Gastrocnemius medialis (tissue), 4 donors: ENCODE measurements at regions not wholly inside any gene's neighbourhood (a gene's known extent, or its start where the extent isn't known, plus 50 kb on each side); places are given as distances from the start of the nearest gene placed in this dataset.

Experiments
- ATAC-seq, 2 donors: fragments of 150-250 bp; one replicate each; pipeline ENCODE4 v1.9.1; 2016
- DNase-seq, 2 donors: peaks; one replicate each; pipeline ENCODE4 v3.0.0-alpha.2; 2019
- H3K27ac ChIP-seq, 4 donors: fragments of 200-600 bp; sonication (generic); 1 replicate in 1 of 4; 2 replicates in 3 of 4; pipeline ENCODE4 v1.5.1; 2016 to 2018; ENCODE audit warnings: mild to moderate bottlenecking in 2 of 4, moderate library complexity in 1 of 4
- H3K27me3 ChIP-seq, 3 donors: fragments of 200-600 bp; sonication (generic) in 2 of 3; 1 replicate in 1 of 3; 2 replicates in 2 of 3; pipeline versions ENCODE4 v1.5.1 to v1.6.0; 2016 to 2019; ENCODE audit warnings: mild to moderate bottlenecking in 1 of 3, moderate library complexity in 1 of 3
- H3K36me3 ChIP-seq, 2 donors: fragments of 200-600 bp; sonication (generic) in 1 of 2; one replicate each; pipeline ENCODE4 v1.5.1; 2017 to 2018
- H3K4me1 ChIP-seq, 2 donors: fragments of 200-600 bp; sonication (generic) in 1 of 2; one replicate each; pipeline ENCODE4 v1.5.1; 2016 to 2017; ENCODE audit warnings: mild to moderate bottlenecking in 2 of 2
- H3K4me3 ChIP-seq, 4 donors: fragments of 200-600 bp; sonication (generic) in 3 of 4; 1 replicate in 1 of 4; 2 replicates in 3 of 4; pipeline ENCODE4 v1.5.1; 2016 to 2019; ENCODE audit warnings: mild to moderate bottlenecking in 2 of 4
- H3K9me3 ChIP-seq, 3 donors: fragments of 200-600 bp; sonication (generic) in 2 of 3; 1 replicate in 1 of 3; 2 replicates in 2 of 3; pipeline ENCODE4 v1.5.1; 2016 to 2019
- CTCF ChIP-seq, 5 experiments: fragments of 450-650 bp in 3 of 5; fragments of 200-600 bp in 2 of 5; sonication (generic) in 2 of 5; IDR thresholded peaks in 4 of 5; conservative IDR thresholded peaks in 1 of 5; 1 replicate in 4 of 5; 2 replicates in 1 of 5; pipeline ENCODE4 v1.5.1; 2016 to 2019; ENCODE audit warnings: antibody characterized with exemption in 5 of 5, mild to moderate bottlenecking in 3 of 5, moderate library complexity in 3 of 5
- POLR2A ChIP-seq, 2 donors: fragments of 450-650 bp; IDR thresholded peaks; one replicate each; pipeline ENCODE4 v1.6.1; 2017; ENCODE audit warnings: antibody characterized with exemption in 2 of 2, mild to moderate bottlenecking in 2 of 2, moderate library complexity in 2 of 2
- in situ Hi-C, 4 donors: fragments of 200-750 bp; cut with MboI; loops; one replicate each; pipeline versions ENCODE4 v1.15.0 to v1.8.0; 2017; ENCODE audit warnings: low sequenced_read_pairs in 4 of 4
- intact Hi-C: fragments of 100-400 bp; cut with DNase I; formaldehyde crosslinking; loops from one replicate; pipeline ENCODE4 v1.15.1; 2023; ENCODE audit warnings: low total_unique reads

- Histone ChIP-seq H3K4me3 (no peak overlapping the region), H3K27ac (no peak overlapping the region), H3K9me3 (no peaks in the 10 kb centered on the region), H3K36me3 (no peaks in the 10 kb centered on the region), H3K4me1 (no peaks in the 10 kb centered on the region), H3K27me3 (no peaks in the 10 kb centered on the region)
- in situ Hi-C loops = no loop called here
- intact Hi-C loops = no loop called here
- TF ChIP-seq CTCF (IDR thresholded peaks at IDR 0.05 in 4 of 5, conservative IDR thresholded peaks at IDR 0.05 in 1 of 5) = no peak
- DNase-seq = no peak
- no peak for ATAC-seq
Measured at GRCh38 chr13:34803756-34804155, 138.3 kb upstream of the NBEA start.

- ATAC-seq (no peak), DNase-seq (no peak)
- no peak overlapping the region for H3K4me3 ChIP-seq
- H3K27me3 ChIP-seq = no peaks in the 10 kb centered on the region
- H3K27ac ChIP-seq = no peak overlapping the region
- H3K36me3 ChIP-seq = no peaks in the 10 kb centered on the region
- H3K4me1 ChIP-seq = no peaks in the 10 kb centered on the region
- no peaks in the 10 kb centered on the region for H3K9me3 ChIP-seq
- intact Hi-C loops (no loop called here), in situ Hi-C loops (no loop called here)
- no peak for TF ChIP-seq CTCF (IDR thresholded peaks at IDR 0.05 in 4 of 5, conservative IDR thresholded peaks at IDR 0.05 in 1 of 5)
- TF ChIP-seq POLR2A (IDR thresholded peaks at IDR 0.05) = no peak
Measured at GRCh38 chr13:34805347-34805746, 136.7 kb upstream of the NBEA start.

DNA sequence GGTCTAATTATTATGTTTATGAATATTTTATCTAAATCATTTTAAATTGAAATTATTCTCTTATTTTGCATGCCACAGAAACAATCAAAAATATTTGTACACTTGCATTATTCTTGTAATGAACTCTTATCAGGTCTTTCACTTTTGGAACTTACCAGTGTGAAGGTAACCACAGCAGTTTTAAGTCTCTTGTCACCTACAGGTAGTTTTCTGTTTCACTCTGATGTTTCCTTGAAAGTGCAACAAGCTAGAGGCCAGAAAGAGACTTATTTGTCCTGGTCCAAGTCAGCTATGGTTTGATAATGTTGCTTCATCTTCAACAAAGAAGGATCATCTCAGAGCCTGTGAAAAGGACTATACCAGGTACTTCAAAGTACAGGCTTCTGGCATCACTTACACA, 133.4 kb upstream of the NBEA start:
- H3K27ac ChIP-seq = no peak overlapping the region
- intact Hi-C loops (no loop called here), in situ Hi-C loops (no loop called here)
- ATAC-seq = no peak
- TF ChIP-seq POLR2A (IDR thresholded peaks at IDR 0.05) (no peak), CTCF (IDR thresholded peaks at IDR 0.05 in 4 of 5, conservative IDR thresholded peaks at IDR 0.05 in 1 of 5) (no peak)
- peaks cover 0 to 4% (median 0%) of the 10 kb centered on the region in 3 donors for H3K9me3 ChIP-seq
- H3K4me3 ChIP-seq = no peak overlapping the region
- no peaks in the 10 kb centered on the region for H3K27me3 ChIP-seq
- H3K36me3 ChIP-seq = no peaks in the 10 kb centered on the region
- H3K4me1 ChIP-seq = no peaks in the 10 kb centered on the region
- DNase-seq = no peak

DNA sequence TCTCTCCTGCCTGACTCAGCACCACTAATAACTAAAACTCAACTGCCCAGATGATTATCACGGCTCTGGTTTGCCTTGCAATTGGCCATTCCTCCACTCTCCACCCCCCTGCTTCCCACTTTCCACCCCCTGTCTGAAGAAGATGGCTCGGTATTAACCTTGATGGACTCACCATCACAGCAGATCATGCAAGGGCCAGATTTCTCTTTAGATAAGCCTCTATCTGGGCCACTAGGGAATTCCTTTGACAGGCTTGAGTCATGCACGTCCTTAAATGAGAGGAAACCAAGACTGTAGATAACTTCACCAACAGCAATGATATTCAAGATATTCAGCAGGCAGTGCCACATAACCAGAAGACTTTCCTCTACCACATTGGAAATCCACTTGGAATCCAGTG, 131.1 kb upstream of the NBEA start:
- Histone ChIP-seq H3K27me3 (no peaks in the 10 kb centered on the region), H3K4me3 (no peak overlapping the region), H3K9me3 (peaks cover 0 to 4% (median 0%) of the 10 kb centered on the region in 3 donors), H3K4me1 (no peaks in the 10 kb centered on the region), H3K27ac (no peak overlapping the region), H3K36me3 (no peaks in the 10 kb centered on the region)
- no peak for DNase-seq
- intact Hi-C loops (no loop called here), in situ Hi-C loops (no loop called here)
- TF ChIP-seq POLR2A (IDR thresholded peaks at IDR 0.05) = no peak
- TF ChIP-seq CTCF (IDR thresholded peaks at IDR 0.05 in 4 of 5, conservative IDR thresholded peaks at IDR 0.05 in 1 of 5) = no peak
- no peak for ATAC-seq

DNA sequence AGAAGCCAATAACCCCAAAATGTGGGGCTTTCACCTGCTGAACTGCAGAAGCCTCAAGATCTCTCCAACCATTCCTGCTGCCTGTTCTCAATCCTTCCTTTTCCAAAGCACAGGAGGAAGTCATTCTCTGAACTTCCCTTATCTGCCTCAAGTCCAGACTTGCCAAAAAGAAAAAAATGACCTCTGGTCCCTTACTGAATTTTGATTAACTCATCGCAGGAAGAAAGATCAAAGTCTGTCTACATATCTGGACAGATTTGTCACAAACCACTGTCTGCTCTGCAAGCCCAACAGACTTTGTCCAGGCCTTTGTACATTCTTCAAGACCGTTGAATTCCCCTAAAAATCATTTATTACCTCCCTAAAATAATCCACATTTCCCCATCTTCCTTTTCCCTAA, 126.5 kb upstream of the NBEA start:
- in situ Hi-C loops = no loop called here

More for the DNA sequence above, 126.5 kb upstream of the NBEA start:
- ATAC-seq = no peak
- Histone ChIP-seq H3K27ac (no peak overlapping the region), H3K9me3 (peaks cover 0 to 4% (median 0%) of the 10 kb centered on the region in 3 donors), H3K36me3 (no peaks in the 10 kb centered on the region), H3K4me3 (no peak overlapping the region), H3K4me1 (peaks cover 0 to 6% of the 10 kb centered on the region in 2 donors), H3K27me3 (no peaks in the 10 kb centered on the region)
- no peak for DNase-seq
- TF ChIP-seq CTCF (IDR thresholded peaks at IDR 0.05 in 4 of 5, conservative IDR thresholded peaks at IDR 0.05 in 1 of 5) = no peak
- TF ChIP-seq POLR2A (IDR thresholded peaks at IDR 0.05) = no peak
- intact Hi-C loops = no loop called here
